GF-D8 (cell line): ENCODE measurements at regions not wholly inside any gene's neighbourhood (a gene's known extent, or its start where the extent isn't known, plus 50 kb on each side); places are given as distances from the start of the nearest gene placed in this dataset.
"Not testable (repeated sequence)": the region's sequence is repeated elsewhere in the genome, so short reads cannot be mapped to it uniquely, and the experiment has no call there.

ENCODE experiments used
- DNase-seq: peaks from one replicate; lab custom pipeline; 2025; lab: John Stamatoyannopoulos, UW

GRCh38 chr5:21336478-21336877, 1348.5 kb upstream of the CDH18 start:
- not testable (repeated sequence) for DNase-seq

GRCh38 chr5:21315376-21315775, 1327.4 kb upstream of the CDH18 start:
- DNase-seq, result not testable (repeated sequence)

- DNase-seq, result not testable (repeated sequence)
Measured at GRCh38 chr5:21301205-21301604, 1313.2 kb upstream of the CDH18 start.

GRCh38 chr5:21274361-21274760, 1286.4 kb upstream of the CDH18 start:
- DNase-seq, result not testable (repeated sequence)

GRCh38 chr5:21263361-21263760, 1275.4 kb upstream of the CDH18 start:
- DNase-seq, result no peak

GRCh38 chr5:21254161-21254560, 1266.2 kb upstream of the CDH18 start:
- DNase-seq, result no peak

- DNase-seq, result no peak
Measured at GRCh38 chr5:21244982-21245381, 1257.0 kb upstream of the CDH18 start.

GRCh38 chr5:21238786-21239185, 1250.8 kb upstream of the CDH18 start:
- no peak for DNase-seq

GRCh38 chr5:21237461-21237860, 1249.5 kb upstream of the CDH18 start:
- no peak for DNase-seq

GRCh38 chr5:21236971-21237427, 1249.0 kb upstream of the CDH18 start:
- no peak for DNase-seq

GRCh38 chr5:21236104-21236503, 1248.1 kb upstream of the CDH18 start:
- no peak for DNase-seq

- DNase-seq, result no peak
Measured at GRCh38 chr5:21225223-21226064, 1237.4 kb upstream of the CDH18 start.

- no peak for DNase-seq
Measured at GRCh38 chr5:21221616-21222015, 1233.6 kb upstream of the CDH18 start.

GRCh38 chr5:21219966-21220365, 1232.0 kb upstream of the CDH18 start:
- no peak for DNase-seq

- DNase-seq, result no peak
Measured at GRCh38 chr5:21219251-21219650, 1231.3 kb upstream of the CDH18 start.

- no peak for DNase-seq
Measured at GRCh38 chr5:21212026-21212425, 1224.0 kb upstream of the CDH18 start.

- no peak for DNase-seq
Measured at GRCh38 chr5:21209409-21209808, 1221.4 kb upstream of the CDH18 start.

- DNase-seq, result no peak
Measured at GRCh38 chr5:21199087-21199486, 1211.1 kb upstream of the CDH18 start.

- no peak for DNase-seq
Measured at GRCh38 chr5:21195145-21195544, 1207.1 kb upstream of the CDH18 start.

- no peak for DNase-seq
Measured at GRCh38 chr5:21185536-21185935, 1197.5 kb upstream of the CDH18 start.

GRCh38 chr5:21184581-21184980, 1196.6 kb upstream of the CDH18 start:
- DNase-seq, result no peak

GRCh38 chr5:21181609-21182125, 1193.7 kb upstream of the CDH18 start:
- DNase-seq, result no peak

GRCh38 chr5:21173526-21173925, 1185.5 kb upstream of the CDH18 start:
- DNase-seq, result no peak

GRCh38 chr5:21173036-21173435, 1185.0 kb upstream of the CDH18 start:
- no peak for DNase-seq
